Central memory CD4-positive, alpha-beta T cell (primary cell): ENCODE measurements at regions not wholly inside any gene's neighbourhood (a gene's known extent, or its start where the extent isn't known, plus 50 kb on each side); places are given as distances from the start of the nearest gene placed in this dataset.

Source experiments
- DNase-seq: peaks from one replicate; pipeline ENCODE4 v3.0.0; 2022

DNA sequence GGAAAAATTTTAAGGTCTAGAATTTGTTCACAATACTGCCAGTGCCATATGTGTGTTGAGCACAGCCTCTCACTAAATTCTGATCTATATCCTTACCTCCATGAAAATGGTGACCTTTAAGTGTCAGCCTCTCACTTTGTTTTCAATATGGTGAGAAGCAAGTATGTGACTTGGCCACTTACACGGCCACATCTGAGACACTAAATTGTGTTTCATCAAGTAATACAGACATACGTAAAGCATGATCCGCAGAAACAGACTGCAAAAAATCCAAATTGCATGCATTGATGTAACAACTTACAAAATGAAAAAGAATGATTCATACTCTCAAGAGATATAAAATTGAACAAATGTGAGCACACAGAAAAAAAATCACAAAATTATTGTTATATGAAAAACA is 55.2 kb upstream of the UGP2 start:
- DNase-seq = no peak

DNA sequence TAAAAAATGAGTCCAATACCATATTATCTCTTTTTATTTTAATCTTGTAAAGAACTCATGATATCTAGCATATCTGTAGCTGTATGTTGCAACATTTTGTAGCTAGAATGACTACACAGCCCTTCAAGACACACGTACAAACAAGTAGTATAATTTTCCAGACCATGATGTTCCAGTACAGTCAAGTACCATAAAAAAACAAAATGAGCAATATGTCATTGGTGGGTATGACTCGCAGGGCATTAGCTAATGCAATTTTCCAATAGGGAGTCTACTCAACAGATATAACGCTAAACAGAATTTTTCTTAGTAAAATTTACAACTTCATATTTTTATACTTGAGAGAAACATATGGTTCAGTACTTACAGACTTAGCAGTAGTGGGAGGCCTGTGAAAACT is 53.6 kb upstream of the UGP2 start:
- no peak for DNase-seq

DNA sequence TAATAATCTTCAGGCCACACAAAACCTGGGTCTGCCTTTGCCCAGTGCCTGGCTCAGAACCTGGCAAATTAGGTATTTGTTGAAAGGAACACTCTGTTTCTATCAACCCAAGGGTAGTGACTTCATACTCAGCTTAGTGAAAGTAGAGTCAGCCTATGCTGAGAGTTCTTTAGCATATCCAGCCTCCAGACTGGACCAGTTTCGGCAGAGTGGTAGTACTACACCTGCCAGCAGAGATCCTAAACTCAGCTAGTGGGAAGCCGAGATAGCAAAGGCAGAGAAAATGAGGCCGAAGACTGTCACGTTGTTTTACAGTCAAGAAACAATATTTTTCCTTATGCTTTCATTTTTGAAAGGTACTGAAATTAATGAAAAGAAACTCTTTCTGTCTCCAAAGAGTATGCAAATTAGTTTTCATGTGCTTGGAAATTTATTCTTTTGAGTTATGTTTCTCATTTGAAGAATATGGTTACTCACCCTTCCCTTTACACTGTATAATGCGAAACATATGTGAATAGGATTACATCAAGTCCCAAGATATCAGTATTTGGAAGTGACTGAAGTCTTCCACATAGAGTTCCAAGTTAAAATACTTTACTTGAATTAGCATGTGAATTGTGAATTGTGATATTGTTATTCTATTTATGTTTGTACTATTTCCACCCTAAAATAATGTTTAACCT is 52.2 kb upstream of the UGP2 start:
- DNase-seq = no peak

GRCh38 chr2:63790491-63790890 is 51.2 kb upstream of the UGP2 start:
- DNase-seq = no peak

- no peak for DNase-seq
Measured at GRCh38 chr2:63790906-63791305, 50.8 kb upstream of the UGP2 start.

- no peak for DNase-seq
Measured at GRCh38 chr2:63791387-63791786, 50.3 kb upstream of the UGP2 start.
